Prostate gland (tissue), 2 donors: ENCODE measurements at regions not wholly inside any gene's neighbourhood (a gene's known extent, or its start where the extent isn't known, plus 50 kb on each side); places are given as distances from the start of the nearest gene placed in this dataset.

Source experiments
- POLR2A ChIP-seq: fragments of 450-650 bp; IDR thresholded peaks from one replicate; pipeline ENCODE4 v1.6.1; 2016; ENCODE audit warnings: antibody characterized with exemption, mild to moderate bottlenecking
- POLR2AphosphoS5 ChIP-seq: sonication (generic); formaldehyde crosslinking; IDR thresholded peaks from one replicate; pipeline ENCODE4 v1.6.1; 2017; ENCODE audit warnings: antibody characterized with exemption
- TF ChIP-seq, protein P1 (sequence below), 4 experiments: fragments of 200-600 bp in 2 of 4; fragments of 450-650 bp in 2 of 4; sonication (generic) in 2 of 4; IDR thresholded peaks; 1 replicate in 3 of 4; 2 replicates in 1 of 4; pipeline ENCODE4 v1.5.1; 2016 to 2019; ENCODE audit warnings: antibody characterized with exemption in 4 of 4, mild to moderate bottlenecking in 2 of 4, moderate library complexity in 2 of 4

DNA sequence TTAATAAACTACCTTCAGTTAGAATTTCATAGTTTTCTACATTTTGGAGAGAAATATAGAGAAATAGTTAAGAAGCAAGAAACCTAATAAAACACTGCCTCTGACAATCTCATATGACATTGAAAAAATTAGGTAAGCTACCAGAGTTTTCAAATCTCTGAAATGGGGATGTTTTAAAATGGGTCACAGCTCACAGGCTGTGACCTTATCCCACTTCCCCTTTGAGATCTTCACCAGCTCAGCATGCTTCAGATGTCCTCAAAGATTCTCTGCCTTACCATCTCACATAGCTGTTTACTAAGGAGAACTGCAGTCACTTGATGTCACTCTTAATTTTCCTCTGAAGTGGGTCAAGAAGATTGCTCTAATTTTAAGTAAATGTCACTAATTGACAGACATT, 717.8 kb downstream of the JRKL start:
- TF ChIP-seq POLR2A (no peak), POLR2AphosphoS5 (no peak)
- TF ChIP-seq, protein P1, sequence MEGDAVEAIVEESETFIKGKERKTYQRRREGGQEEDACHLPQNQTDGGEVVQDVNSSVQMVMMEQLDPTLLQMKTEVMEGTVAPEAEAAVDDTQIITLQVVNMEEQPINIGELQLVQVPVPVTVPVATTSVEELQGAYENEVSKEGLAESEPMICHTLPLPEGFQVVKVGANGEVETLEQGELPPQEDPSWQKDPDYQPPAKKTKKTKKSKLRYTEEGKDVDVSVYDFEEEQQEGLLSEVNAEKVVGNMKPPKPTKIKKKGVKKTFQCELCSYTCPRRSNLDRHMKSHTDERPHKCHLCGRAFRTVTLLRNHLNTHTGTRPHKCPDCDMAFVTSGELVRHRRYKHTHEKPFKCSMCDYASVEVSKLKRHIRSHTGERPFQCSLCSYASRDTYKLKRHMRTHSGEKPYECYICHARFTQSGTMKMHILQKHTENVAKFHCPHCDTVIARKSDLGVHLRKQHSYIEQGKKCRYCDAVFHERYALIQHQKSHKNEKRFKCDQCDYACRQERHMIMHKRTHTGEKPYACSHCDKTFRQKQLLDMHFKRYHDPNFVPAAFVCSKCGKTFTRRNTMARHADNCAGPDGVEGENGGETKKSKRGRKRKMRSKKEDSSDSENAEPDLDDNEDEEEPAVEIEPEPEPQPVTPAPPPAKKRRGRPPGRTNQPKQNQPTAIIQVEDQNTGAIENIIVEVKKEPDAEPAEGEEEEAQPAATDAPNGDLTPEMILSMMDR (IDR thresholded peaks at IDR 0.05) = no peak
